ENCODE measurements at regions not wholly inside any gene's neighbourhood (a gene's known extent, or its start where the extent isn't known, plus 50 kb on each side); places are given as distances from the start of the nearest gene placed in this dataset.

- TF ChIP-seq, protein P1, sequence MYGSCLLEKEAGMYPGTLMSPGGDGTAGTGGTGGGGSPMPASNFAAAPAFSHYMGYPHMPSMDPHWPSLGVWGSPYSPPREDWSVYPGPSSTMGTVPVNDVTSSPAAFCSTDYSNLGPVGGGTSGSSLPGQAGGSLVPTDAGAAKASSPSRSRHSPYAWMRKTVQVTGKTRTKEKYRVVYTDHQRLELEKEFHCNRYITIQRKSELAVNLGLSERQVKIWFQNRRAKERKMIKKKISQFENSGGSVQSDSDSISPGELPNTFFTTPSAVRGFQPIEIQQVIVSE (CRISPR knock-in tag; IDR thresholded peaks at IDR 0.05; ENCODE audit: borderline replicate concordance): no peak
- TF ChIP-seq PRRX2 (CRISPR knock-in tag; IDR thresholded peaks at IDR 0.05) (no peak), USF2 (CRISPR knock-in tag; IDR thresholded peaks at IDR 0.05) (no peak), ZNF263 (CRISPR knock-in tag; IDR thresholded peaks at IDR 0.05; ENCODE audit: low read depth) (no peak), SP1 (CRISPR knock-in tag; conservative IDR thresholded peaks at IDR 0.05) (no peak), ZNF317 (CRISPR knock-in tag; IDR thresholded peaks at IDR 0.05; ENCODE audit: borderline replicate concordance, low read depth) (no peak)
- TF ChIP-seq, protein P2, sequence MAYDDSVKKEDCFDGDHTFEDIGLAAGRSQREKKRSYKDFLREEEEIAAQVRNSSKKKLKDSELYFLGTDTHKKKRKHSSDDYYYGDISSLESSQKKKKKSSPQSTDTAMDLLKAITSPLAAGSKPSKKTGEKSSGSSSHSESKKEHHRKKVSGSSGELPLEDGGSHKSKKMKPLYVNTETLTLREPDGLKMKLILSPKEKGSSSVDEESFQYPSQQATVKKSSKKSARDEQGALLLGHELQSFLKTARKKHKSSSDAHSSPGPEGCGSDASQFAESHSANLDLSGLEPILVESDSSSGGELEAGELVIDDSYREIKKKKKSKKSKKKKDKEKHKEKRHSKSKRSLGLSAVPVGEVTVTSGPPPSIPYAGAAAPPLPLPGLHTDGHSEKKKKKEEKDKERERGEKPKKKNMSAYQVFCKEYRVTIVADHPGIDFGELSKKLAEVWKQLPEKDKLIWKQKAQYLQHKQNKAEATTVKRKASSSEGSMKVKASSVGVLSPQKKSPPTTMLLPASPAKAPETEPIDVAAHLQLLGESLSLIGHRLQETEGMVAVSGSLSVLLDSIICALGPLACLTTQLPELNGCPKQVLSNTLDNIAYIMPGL (CRISPR knock-in tag; IDR thresholded peaks at IDR 0.05): no peak
Observed at GRCh38 chr4:123623611-123624010, 227.0 kb downstream of the SPRY1 start (continued).

DNA sequence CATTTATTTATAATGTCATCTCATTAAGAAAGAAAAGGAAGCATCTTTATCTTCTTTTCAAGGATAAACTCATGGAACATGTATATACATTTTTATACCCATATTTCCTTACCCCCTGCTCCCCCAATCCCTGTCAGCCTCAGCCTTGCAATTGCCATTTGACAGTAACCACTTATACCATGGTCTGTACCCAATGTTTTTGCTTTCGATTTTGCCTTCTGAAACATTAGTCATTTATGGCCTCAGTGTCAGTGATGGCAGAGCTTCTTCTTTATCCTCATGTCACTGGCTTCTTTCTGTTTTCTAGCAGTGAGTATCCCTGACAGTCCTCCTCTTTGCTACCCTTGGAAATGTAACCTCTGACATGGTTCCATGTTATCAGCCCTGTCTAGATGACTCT is 228.4 kb downstream of the SPRY1 start:
- Mint-ChIP-seq H3K36me3 (no peaks in the 10 kb centered on the region), H3K27me3 (ENCODE audit: low read depth) (no peaks in the 10 kb centered on the region), H3K4me1 (peaks cover 3% of the 10 kb centered on the region), H3K27ac (no peak overlapping the region), H3K9me3 (no peaks in the 10 kb centered on the region), H3K4me3 (no peak overlapping the region)
- ChIA-PET CTCF (no interaction called here), POLR2A (no interaction called here)
- no peak for DNase-seq (ENCODE audit: low spot score)
- ATAC-seq: no peak
- TF ChIP-seq ZNF425 (CRISPR knock-in tag; conservative IDR thresholded peaks at IDR 0.05) (no peak), FOXK1 (CRISPR knock-in tag; IDR thresholded peaks at IDR 0.05) (no peak), TEAD4 (CRISPR knock-in tag; IDR thresholded peaks at IDR 0.05) (no peak), OVOL2 (CRISPR knock-in tag; IDR thresholded peaks at IDR 0.05; ENCODE audit: borderline replicate concordance) (no peak), ZNF281 (CRISPR knock-in tag; IDR thresholded peaks at IDR 0.05) (no peak), JUN (CRISPR knock-in tag; IDR thresholded peaks at IDR 0.05) (no peak), CREB1 (CRISPR knock-in tag; IDR thresholded peaks at IDR 0.05) (no peak), ELF4 (CRISPR knock-in tag; IDR thresholded peaks at IDR 0.05; ENCODE audit: low read depth) (no peak), MYBL2 (CRISPR knock-in tag; IDR thresholded peaks at IDR 0.05) (no peak), RELA (CRISPR knock-in tag; IDR thresholded peaks at IDR 0.05; ENCODE audit: borderline replicate concordance) (no peak), TCF7 (CRISPR knock-in tag; IDR thresholded peaks at IDR 0.05; ENCODE audit: low read depth) (no peak)
- TF ChIP-seq, protein P3, sequence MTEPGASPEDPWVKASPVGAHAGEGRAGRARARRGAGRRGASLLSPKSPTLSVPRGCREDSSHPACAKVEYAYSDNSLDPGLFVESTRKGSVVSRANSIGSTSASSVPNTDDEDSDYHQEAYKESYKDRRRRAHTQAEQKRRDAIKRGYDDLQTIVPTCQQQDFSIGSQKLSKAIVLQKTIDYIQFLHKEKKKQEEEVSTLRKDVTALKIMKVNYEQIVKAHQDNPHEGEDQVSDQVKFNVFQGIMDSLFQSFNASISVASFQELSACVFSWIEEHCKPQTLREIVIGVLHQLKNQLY (CRISPR knock-in tag; IDR thresholded peaks at IDR 0.05): no peak
- TF ChIP-seq, protein P4, sequence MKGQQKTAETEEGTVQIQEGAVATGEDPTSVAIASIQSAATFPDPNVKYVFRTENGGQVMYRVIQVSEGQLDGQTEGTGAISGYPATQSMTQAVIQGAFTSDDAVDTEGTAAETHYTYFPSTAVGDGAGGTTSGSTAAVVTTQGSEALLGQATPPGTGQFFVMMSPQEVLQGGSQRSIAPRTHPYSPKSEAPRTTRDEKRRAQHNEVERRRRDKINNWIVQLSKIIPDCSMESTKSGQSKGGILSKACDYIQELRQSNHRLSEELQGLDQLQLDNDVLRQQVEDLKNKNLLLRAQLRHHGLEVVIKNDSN (CRISPR knock-in tag; IDR thresholded peaks at IDR 0.05): no peak

Data from WTC11 (cell line).